ENCODE measurements at regions not wholly inside any gene's neighbourhood (a gene's known extent, or its start where the extent isn't known, plus 50 kb on each side); places are given as distances from the start of the nearest gene placed in this dataset.

GRCh38 chr20:52845044-52845443, 127.1 kb upstream of the TSHZ2 start:
- H2AK9ac ChIP-seq (replicated peaks; ENCODE audit: low read depth, low read length, poor library complexity), result no peak overlapping the region
- in situ Hi-C loops (cut with MboI; ENCODE audit: low sequenced_read_pairs) (no loop called here), intact Hi-C loops (cut with micrococcal nuclease) (no loop called here), dilution Hi-C loops (cut with HindIII; ENCODE audit: low sequenced_read_pairs, unreplicated experiment) (no loop called here)
- H4K20me1 ChIP-seq (ENCODE audit: insufficient read depth, low read length), result no peaks in the 10 kb centered on the region
- H3K4me1 ChIP-seq (ENCODE audit: control insufficient read depth, insufficient read depth, low read length), result no peaks in the 10 kb centered on the region
- H2BK20ac ChIP-seq (ENCODE audit: low read depth, low read length), result no peak overlapping the region
- no peak overlapping the region for H4K8ac ChIP-seq (ENCODE audit: low read depth in 2 of 2, low read length in 2 of 2)
- POLR2A ChIA-PET (ENCODE audit: unreplicated experiment), result no interaction called here
- no peak overlapping the region for H2BK5ac ChIP-seq (ENCODE audit: low read depth, low read length, poor library complexity, severe bottlenecking)
- H3K4me3 ChIP-seq (ENCODE audit: insufficient read depth, low read depth, low read length), result no peak overlapping the region
- no peak overlapping the region for H2AK5ac ChIP-seq (ENCODE audit: low read depth, low read length)
- no peak overlapping the region for H3K14ac ChIP-seq (replicated peaks; ENCODE audit: low read depth, low read length)
- no peak overlapping the region for H4K91ac ChIP-seq (ENCODE audit: insufficient read depth, low read depth, low read length)
- TF ChIP-seq CTCF (conservative IDR thresholded peaks at IDR 0.05; ENCODE audit: low read depth, low read length) (no peak), CEBPB (IDR thresholded peaks at IDR 0.05; ENCODE audit: low read depth, low read length) (no peak), USF2 (IDR thresholded peaks at IDR 0.05; ENCODE audit: low read depth, low read length) (no peak), NFE2L2 (IDR thresholded peaks at IDR 0.05; ENCODE audit: low read depth, low read length) (no peak), MXI1 (IDR thresholded peaks at IDR 0.05; ENCODE audit: borderline replicate concordance, low read depth, low read length) (no peak), POLR2A (IDR thresholded peaks at IDR 0.05; ENCODE audit: low read depth, low read length) (no peak), FOS (IDR thresholded peaks at IDR 0.05; ENCODE audit: low read depth, low read length) (no peak), SMC3 (IDR thresholded peaks at IDR 0.05; ENCODE audit: low read depth, low read length) (no peak), MAZ (IDR thresholded peaks at IDR 0.05; ENCODE audit: borderline replicate concordance, low read depth, low read length) (no peak), RFX5 (IDR thresholded peaks at IDR 0.05; ENCODE audit: low read depth, low read length) (no peak), MAFK (IDR thresholded peaks at IDR 0.05; ENCODE audit: low read depth, low read length) (no peak), RCOR1 (IDR thresholded peaks at IDR 0.05; ENCODE audit: insufficient replicate concordance, low read length) (no peak), BHLHE40 (IDR thresholded peaks at IDR 0.05; ENCODE audit: low read depth, low read length) (no peak), CHD1 (IDR thresholded peaks at IDR 0.05; ENCODE audit: low read depth, low read length) (no peak), RAD21 (IDR thresholded peaks at IDR 0.05; ENCODE audit: low read length) (no peak), ELK1 (IDR thresholded peaks at IDR 0.05; ENCODE audit: borderline replicate concordance, low read depth, low read length) (no peak)
- H3K36me3 ChIP-seq (ENCODE audit: control insufficient read depth, insufficient read depth, low read length), result no peaks in the 10 kb centered on the region
- H2BK15ac ChIP-seq (ENCODE audit: low read depth, low read length), result no peak overlapping the region
- peaks cover 2% of the 10 kb centered on the region for H3K9me3 ChIP-seq (ENCODE audit: control insufficient read depth, insufficient read depth, low read length)
- H2BK120ac ChIP-seq (ENCODE audit: low read depth, low read length), result no peak overlapping the region
- H3K56ac ChIP-seq (ENCODE audit: extremely low read depth, insufficient read depth, low read length), result no peak overlapping the region
- H3K9me1 ChIP-seq (ENCODE audit: insufficient read depth, low read length), result no peaks in the 10 kb centered on the region
- no TSS peak for BruUV-seq (replicated peaks)
- H3K27me3 ChIP-seq (ENCODE audit: control insufficient read depth, insufficient read depth, low read length), result no peaks in the 10 kb centered on the region
- H3K27ac ChIP-seq (ENCODE audit: insufficient read depth, low read length), result no peak overlapping the region
- no peak overlapping the region for H3K18ac ChIP-seq (ENCODE audit: low read depth, low read length)
- no peak overlapping the region for H3K9ac ChIP-seq (ENCODE audit: low read depth, low read length)
- no peak overlapping the region for H3K4ac ChIP-seq (ENCODE audit: low read depth, low read length)
- H3K4me2 ChIP-seq (ENCODE audit: low read depth, low read length), result no peak overlapping the region
- no peak for DNase-seq
- H3K79me1 ChIP-seq (ENCODE audit: low read depth in 1 of 2, low read length in 2 of 2), result no peaks in the 10 kb centered on the region
- H3K23ac ChIP-seq (ENCODE audit: low read depth, low read length), result no peak overlapping the region
- ATAC-seq (ENCODE audit: low read depth), result no peak
- no peak overlapping the region for H4K5ac ChIP-seq (ENCODE audit: low read depth, low read length)
- no peak overlapping the region for H2AFZ ChIP-seq (replicated peaks; ENCODE audit: low read length, poor library complexity)
- CTCF ChIA-PET, result no interaction called here

Measured in IMR-90 (cell line).